SJCRH30 (cell line): ENCODE measurements at regions not wholly inside any gene's neighbourhood (a gene's known extent, or its start where the extent isn't known, plus 50 kb on each side); places are given as distances from the start of the nearest gene placed in this dataset.

Source experiments
- DNase-seq, 2 experiments: peaks; one replicate each; pipeline ENCODE4 v3.0.0-alpha.2; 2015 to 2020
- H3K27ac ChIP-seq: fragments of 250-450 bp; sonication (Bioruptor Pico); 2 replicates; pipeline ENCODE4 v1.5.1; 2020; ENCODE audit warnings: mild to moderate bottlenecking, moderate library complexity
- H3K27me3 ChIP-seq: fragments of 250-450 bp; sonication (Bioruptor Pico); 2 replicates; pipeline ENCODE4 v1.5.1; 2020; ENCODE audit warnings: mild to moderate bottlenecking, moderate library complexity
- H3K36me3 ChIP-seq: fragments of 250-450 bp; sonication (Bioruptor Pico); 2 replicates; pipeline ENCODE4 v1.5.1; 2020; ENCODE audit warnings: mild to moderate bottlenecking, moderate library complexity
- H3K4me1 ChIP-seq: fragments of 250-450 bp; sonication (Bioruptor Pico); 2 replicates; pipeline ENCODE4 v1.5.1; 2020; ENCODE audit warnings: mild to moderate bottlenecking, moderate library complexity
- H3K4me3 ChIP-seq: fragments of 250-450 bp; sonication (Bioruptor Pico); 2 replicates; pipeline ENCODE4 v1.5.1; 2020; ENCODE audit warnings: mild to moderate bottlenecking, moderate library complexity
- H3K9me3 ChIP-seq: fragments of 250-450 bp; sonication (Bioruptor Pico); replicated peaks from 2 replicates; pipeline ENCODE4 v1.5.1; 2020; ENCODE audit warnings: mild to moderate bottlenecking, moderate library complexity

GRCh38 chr21:25328736-25329135 lies 278.5 kb downstream of the MRPL39 start:
- DNase-seq = no peak
- H3K9me3 ChIP-seq = no peaks in the 10 kb centered on the region
- no peak overlapping the region for H3K4me3 ChIP-seq
- no peak overlapping the region for H3K27ac ChIP-seq
- H3K27me3 ChIP-seq = no peaks in the 10 kb centered on the region; the same call in 1 of the 2 replicates
- H3K36me3 ChIP-seq = no peaks in the 10 kb centered on the region
- H3K4me1 ChIP-seq = no peaks in the 10 kb centered on the region

GRCh38 chr21:25326181-25326580 lies 281.1 kb downstream of the MRPL39 start:
- H3K36me3 ChIP-seq = no peaks in the 10 kb centered on the region
- no peak overlapping the region for H3K4me3 ChIP-seq
- H3K27me3 ChIP-seq = no peaks in the 10 kb centered on the region; the same call in 1 of the 2 replicates
- no peak overlapping the region for H3K27ac ChIP-seq
- DNase-seq = no peak
- H3K4me1 ChIP-seq = no peaks in the 10 kb centered on the region
- no peaks in the 10 kb centered on the region for H3K9me3 ChIP-seq

DNA sequence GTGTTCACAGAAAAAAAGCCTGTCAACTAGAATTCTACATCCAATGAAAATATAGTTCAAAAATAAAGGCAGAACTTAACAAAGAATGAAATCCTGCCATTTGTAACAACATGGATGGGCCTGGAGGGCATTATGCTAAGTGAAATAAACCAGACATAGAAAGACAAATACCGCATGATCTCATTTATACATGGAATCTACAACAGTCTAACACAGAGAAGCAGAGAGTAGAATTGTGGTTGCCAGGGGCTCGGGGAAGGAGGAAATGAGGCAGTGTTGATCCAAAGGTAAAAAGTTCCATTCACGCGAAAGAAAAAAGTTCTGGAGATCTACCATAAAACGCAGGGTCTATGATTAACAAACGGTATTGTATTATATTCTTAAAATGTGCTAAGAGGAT lies 282.6 kb downstream of the MRPL39 start:
- Histone ChIP-seq H3K27ac (no peak overlapping the region), H3K27me3 (no peaks in the 10 kb centered on the region; the same call in 1 of the 2 replicates), H3K4me3 (no peak overlapping the region), H3K4me1 (no peaks in the 10 kb centered on the region), H3K9me3 (no peaks in the 10 kb centered on the region), H3K36me3 (no peaks in the 10 kb centered on the region)
- DNase-seq = no peak

DNA sequence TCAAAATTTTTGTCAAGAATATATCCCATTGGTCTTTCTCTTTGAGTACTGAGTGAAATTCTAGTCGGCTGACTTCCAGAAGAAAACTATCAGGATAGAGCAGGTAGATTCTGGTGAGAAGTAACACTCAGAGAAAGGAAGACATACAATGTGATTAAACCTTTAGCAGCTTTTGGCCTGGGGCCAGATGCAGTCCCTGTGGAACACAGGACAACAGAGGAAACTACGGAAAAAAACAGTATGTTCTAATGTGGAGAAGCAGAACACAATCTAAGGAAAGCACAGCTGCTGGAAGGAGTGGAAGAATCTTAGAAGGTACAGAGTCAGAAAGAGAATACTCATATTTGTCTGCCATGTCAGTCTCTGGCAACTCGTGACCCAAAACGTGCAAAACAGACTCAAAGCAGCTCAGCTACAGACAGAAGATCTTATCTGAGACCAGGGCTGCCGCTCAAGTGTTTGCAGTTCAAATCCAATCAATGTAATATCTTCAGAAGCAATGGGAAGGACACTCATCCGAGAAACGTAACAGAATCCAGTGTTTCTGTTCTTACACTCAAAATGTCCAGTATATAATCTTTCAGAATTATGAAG lies 283.8 kb downstream of the MRPL39 start:
- Histone ChIP-seq H3K4me1 (no peaks in the 10 kb centered on the region), H3K27ac (no peak overlapping the region), H3K36me3 (no peaks in the 10 kb centered on the region), H3K9me3 (no peaks in the 10 kb centered on the region), H3K27me3 (no peaks in the 10 kb centered on the region), H3K4me3 (no peak overlapping the region)
- DNase-seq = peak in 1 of 2 experiments; percentile 11

GRCh38 chr21:25314247-25314646 lies 293.0 kb downstream of the MRPL39 start:
- H3K27ac ChIP-seq = no peak overlapping the region
- H3K9me3 ChIP-seq = no peaks in the 10 kb centered on the region
- H3K4me1 ChIP-seq = no peaks in the 10 kb centered on the region
- DNase-seq = no peak
- H3K36me3 ChIP-seq = no peaks in the 10 kb centered on the region
- no peaks in the 10 kb centered on the region for H3K27me3 ChIP-seq
- H3K4me3 ChIP-seq = no peak overlapping the region

GRCh38 chr21:25313829-25314228 lies 293.5 kb downstream of the MRPL39 start:
- no peaks in the 10 kb centered on the region for H3K9me3 ChIP-seq
- peak in 1 of 2 experiments; percentile 16 for DNase-seq
- no peak overlapping the region for H3K4me3 ChIP-seq
- no peaks in the 10 kb centered on the region for H3K4me1 ChIP-seq
- no peaks in the 10 kb centered on the region for H3K36me3 ChIP-seq
- H3K27ac ChIP-seq = no peak overlapping the region
- H3K27me3 ChIP-seq = no peaks in the 10 kb centered on the region

- no peak for DNase-seq
- Histone ChIP-seq H3K4me3 (no peak overlapping the region), H3K9me3 (no peaks in the 10 kb centered on the region), H3K36me3 (no peaks in the 10 kb centered on the region), H3K4me1 (no peaks in the 10 kb centered on the region), H3K27ac (no peak overlapping the region), H3K27me3 (no peaks in the 10 kb centered on the region)
These were observed 299.8 kb downstream of the MRPL39 start for GRCh38 chr21:25307489-25307888.

DNA sequence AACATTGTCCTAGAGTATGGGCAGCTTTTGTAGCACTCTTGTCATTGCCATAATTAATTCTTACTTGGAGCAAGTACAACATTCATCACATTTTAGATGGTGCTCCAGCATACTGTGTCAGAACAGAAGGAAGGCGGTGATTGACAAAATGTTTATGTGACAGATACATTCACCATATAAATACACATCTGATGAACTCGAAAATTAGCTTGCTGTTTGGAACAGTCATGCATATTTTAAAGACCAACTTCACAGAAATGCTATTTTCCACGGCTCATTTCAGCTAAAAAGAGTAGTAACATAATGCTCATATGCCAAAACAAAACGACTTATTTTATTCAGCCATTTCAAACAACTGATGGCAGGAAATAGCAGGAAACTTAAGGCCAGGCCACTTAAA lies 302.7 kb downstream of the MRPL39 start:
- DNase-seq = no peak
- no peaks in the 10 kb centered on the region for H3K4me1 ChIP-seq
- no peaks in the 10 kb centered on the region for H3K9me3 ChIP-seq
- no peak overlapping the region for H3K4me3 ChIP-seq
- no peaks in the 10 kb centered on the region for H3K27me3 ChIP-seq
- H3K27ac ChIP-seq = no peak overlapping the region
- no peaks in the 10 kb centered on the region for H3K36me3 ChIP-seq

GRCh38 chr21:25300632-25301031 lies 306.6 kb downstream of the MRPL39 start:
- no peaks in the 10 kb centered on the region for H3K36me3 ChIP-seq
- no peak for DNase-seq
- H3K27me3 ChIP-seq = no peaks in the 10 kb centered on the region
- H3K4me3 ChIP-seq = no peak overlapping the region
- no peaks in the 10 kb centered on the region for H3K4me1 ChIP-seq
- H3K27ac ChIP-seq = no peak overlapping the region
- no peaks in the 10 kb centered on the region for H3K9me3 ChIP-seq

- H3K9me3 ChIP-seq = no peaks in the 10 kb centered on the region
- no peaks in the 10 kb centered on the region for H3K4me1 ChIP-seq
- H3K4me3 ChIP-seq = no peak overlapping the region
- no peak for DNase-seq
- no peak overlapping the region for H3K27ac ChIP-seq
- no peaks in the 10 kb centered on the region for H3K27me3 ChIP-seq
- H3K36me3 ChIP-seq = no peaks in the 10 kb centered on the region
These were observed 308.5 kb downstream of the MRPL39 start for GRCh38 chr21:25298512-25299491.

DNA sequence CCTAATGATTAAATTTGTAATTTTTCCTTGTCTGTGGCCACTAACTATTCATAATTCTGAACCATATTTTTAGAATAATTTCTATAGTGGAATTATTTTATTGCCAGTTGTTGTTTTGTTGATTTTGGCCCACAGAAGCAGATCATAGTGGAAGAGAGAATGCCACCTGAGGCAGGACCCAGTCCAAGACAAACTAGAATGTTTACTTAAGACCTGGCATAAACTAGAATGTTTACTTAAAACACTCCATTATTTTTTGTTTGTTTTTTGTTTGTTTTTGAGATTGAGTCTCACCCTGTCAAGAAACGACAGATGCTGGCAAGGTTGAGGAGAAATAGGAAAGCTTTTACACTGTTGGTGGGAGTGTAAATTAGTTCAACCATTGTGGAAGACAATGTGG lies 310.2 kb downstream of the MRPL39 start:
- Histone ChIP-seq H3K27me3 (no peaks in the 10 kb centered on the region), H3K27ac (no peak overlapping the region), H3K4me3 (no peak overlapping the region), H3K36me3 (no peaks in the 10 kb centered on the region), H3K9me3 (no peaks in the 10 kb centered on the region), H3K4me1 (no peaks in the 10 kb centered on the region)
- no peak for DNase-seq

DNA sequence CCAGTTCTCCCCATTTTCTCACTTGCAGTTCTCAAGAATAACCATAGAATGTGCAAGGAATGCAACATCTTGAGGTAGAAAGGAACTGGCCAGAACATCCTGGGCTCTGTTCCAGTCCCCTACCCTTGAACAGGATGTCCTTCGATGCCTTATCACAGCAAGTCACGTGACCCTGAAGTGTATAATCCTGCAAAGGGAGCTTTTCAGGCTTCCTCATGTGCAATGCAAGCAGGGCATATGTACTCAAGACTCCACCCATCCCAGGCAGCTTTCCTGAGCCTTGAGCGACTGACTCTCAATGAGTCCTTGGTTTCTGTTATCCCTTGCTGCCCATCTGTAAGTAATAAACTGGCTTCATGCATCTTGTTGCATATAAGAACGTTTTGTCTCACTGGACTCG lies 311.0 kb downstream of the MRPL39 start:
- no peak overlapping the region for H3K27ac ChIP-seq
- no peak for DNase-seq
- no peaks in the 10 kb centered on the region for H3K4me1 ChIP-seq
- H3K9me3 ChIP-seq = no peaks in the 10 kb centered on the region
- H3K27me3 ChIP-seq = no peaks in the 10 kb centered on the region
- H3K4me3 ChIP-seq = no peak overlapping the region
- no peaks in the 10 kb centered on the region for H3K36me3 ChIP-seq

DNA sequence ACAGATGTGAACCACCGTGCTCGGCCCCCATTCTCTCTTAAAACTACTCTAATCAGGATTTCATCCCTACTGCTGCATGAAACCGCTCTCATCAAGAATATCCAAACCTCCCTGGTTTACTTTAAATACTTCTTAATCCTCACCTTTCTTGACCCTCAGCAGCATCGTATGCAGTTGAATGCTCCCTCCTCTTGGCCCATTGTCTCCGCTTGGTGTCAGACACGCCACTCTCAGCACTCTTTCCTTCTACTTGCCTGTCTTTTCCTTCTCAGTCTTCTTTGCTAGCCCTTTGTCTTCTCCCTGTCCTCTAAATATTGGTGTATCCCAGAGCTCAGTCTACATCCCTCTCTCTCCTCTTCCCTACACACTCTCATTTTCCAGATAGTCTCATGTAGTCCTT lies 314.9 kb downstream of the MRPL39 start:
- Histone ChIP-seq H3K4me3 (no peak overlapping the region), H3K36me3 (no peaks in the 10 kb centered on the region), H3K27me3 (no peaks in the 10 kb centered on the region), H3K4me1 (no peaks in the 10 kb centered on the region), H3K27ac (no peak overlapping the region), H3K9me3 (no peaks in the 10 kb centered on the region)
- no peak for DNase-seq

- Histone ChIP-seq H3K27me3 (no peaks in the 10 kb centered on the region), H3K4me3 (no peak overlapping the region), H3K4me1 (no peaks in the 10 kb centered on the region), H3K9me3 (no peaks in the 10 kb centered on the region), H3K36me3 (no peaks in the 10 kb centered on the region), H3K27ac (no peak overlapping the region)
- DNase-seq = peak; percentile 15 to 53
These were observed 323.6 kb downstream of the MRPL39 start for GRCh38 chr21:25283720-25284119.

DNA sequence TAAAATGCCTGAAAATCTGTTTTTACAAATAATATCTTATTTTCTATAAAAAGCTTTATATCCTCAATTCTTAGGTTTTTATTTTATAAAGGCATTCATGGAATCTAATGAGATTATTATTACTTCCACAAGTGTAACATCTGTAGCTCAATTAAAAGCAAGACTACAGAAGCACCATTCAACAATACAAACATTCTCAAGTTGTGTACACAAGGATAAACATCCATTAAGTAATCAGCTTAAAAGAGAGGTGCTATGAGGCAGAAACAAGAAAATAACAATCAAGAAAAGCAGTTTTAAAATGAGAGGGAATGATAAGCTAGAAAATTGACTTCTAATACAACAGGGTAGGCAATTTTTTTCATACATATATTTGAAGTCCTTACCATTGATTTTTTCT lies 326.1 kb downstream of the MRPL39 start:
- no peaks in the 10 kb centered on the region for H3K9me3 ChIP-seq
- H3K4me3 ChIP-seq = no peak overlapping the region

More for the DNA sequence above, 326.1 kb downstream of the MRPL39 start:
- H3K27ac ChIP-seq = no peak overlapping the region
- H3K4me1 ChIP-seq = no peaks in the 10 kb centered on the region
- no peaks in the 10 kb centered on the region for H3K27me3 ChIP-seq
- no peaks in the 10 kb centered on the region for H3K36me3 ChIP-seq
- no peak for DNase-seq
